ENCODE measurements at regions not wholly inside any gene's neighbourhood (a gene's known extent, or its start where the extent isn't known, plus 50 kb on each side); places are given as distances from the start of the nearest gene placed in this dataset.

DNA sequence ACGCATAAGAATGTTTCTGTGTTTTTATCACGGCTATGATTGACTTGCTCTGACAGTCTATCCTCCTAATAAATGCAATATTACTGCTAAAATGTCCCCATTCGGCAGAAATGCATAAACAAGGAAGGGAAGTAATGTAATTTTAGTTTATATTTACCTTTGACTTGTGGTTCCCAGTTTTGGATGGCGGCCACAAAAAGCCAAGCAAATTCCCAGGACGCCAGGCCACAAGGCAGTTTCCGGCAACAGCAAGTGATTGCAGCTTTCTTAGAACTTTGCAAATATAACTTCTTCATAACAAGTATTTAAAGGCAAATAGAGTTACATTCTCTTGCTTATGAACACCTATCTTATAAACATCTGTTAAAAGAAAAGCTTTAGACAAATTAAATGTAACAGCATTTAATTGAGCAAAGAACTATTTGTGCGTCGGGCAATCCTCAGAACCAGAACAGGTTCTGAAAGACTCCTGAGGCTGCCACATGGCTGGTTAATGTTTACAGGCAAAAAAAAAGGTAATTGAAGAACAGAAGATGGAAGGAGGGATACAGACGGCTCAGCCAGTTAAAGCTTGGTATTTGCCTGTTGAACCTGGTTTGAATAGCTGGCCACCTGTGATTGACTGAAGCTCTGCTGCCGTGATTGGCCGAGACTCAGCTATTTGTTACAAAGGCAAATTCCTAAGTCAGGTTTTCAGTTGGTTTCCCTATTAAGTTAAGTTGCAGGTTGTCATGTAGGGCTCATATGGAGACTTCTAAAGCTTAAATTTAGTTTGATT, 80.8 kb downstream of the C21orf91 start:
- no peaks in the 10 kb centered on the region for H3K4me1 ChIP-seq
- no peak overlapping the region for H3K27ac ChIP-seq
- no peak for TF ChIP-seq CTCF (IDR thresholded peaks at IDR 0.05)
- H3K36me3 ChIP-seq = no peaks in the 10 kb centered on the region
- no peaks in the 10 kb centered on the region for H3K27me3 ChIP-seq (ENCODE audit: low read depth)
- ATAC-seq (no peak), DNase-seq (no peak)
- intact Hi-C loops (cut with DNase I) = no loop called here
- H3K9me3 ChIP-seq = peaks cover under 1% of the 10 kb centered on the region
- H3K4me3 ChIP-seq = no peak overlapping the region

DNA sequence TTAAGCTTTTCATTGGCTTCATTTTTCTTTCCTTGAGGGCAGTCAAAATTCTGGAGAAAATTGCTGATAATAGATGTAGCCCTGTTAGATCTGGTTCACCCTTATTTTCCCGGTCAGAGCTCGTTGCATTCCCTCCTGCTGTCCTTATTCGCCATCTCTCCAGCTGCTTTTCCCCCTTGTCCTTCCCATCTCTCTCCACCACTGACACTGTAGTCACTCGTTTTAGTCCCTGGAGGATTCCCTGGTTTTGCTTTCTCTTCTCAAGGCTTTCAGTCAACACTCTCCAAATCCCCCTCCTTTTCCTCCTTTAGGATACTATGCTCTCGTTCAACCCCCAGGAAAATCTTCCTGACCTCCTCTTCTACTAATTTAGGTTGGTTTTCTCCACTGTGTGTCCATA, 83.1 kb downstream of the C21orf91 start:
- intact Hi-C loops (cut with DNase I) = no loop called here
- Histone ChIP-seq H3K4me3 (no peak overlapping the region), H3K27me3 (ENCODE audit: low read depth) (no peaks in the 10 kb centered on the region), H3K9me3 (no peaks in the 10 kb centered on the region), H3K27ac (no peak overlapping the region), H3K36me3 (no peaks in the 10 kb centered on the region), H3K4me1 (no peaks in the 10 kb centered on the region)
- ATAC-seq (no peak), DNase-seq (no peak)
- TF ChIP-seq CTCF (IDR thresholded peaks at IDR 0.05) = no peak

GRCh38 chr21:17733209-17733608, 85.9 kb downstream of the C21orf91 start:
- H3K27me3 ChIP-seq (ENCODE audit: low read depth) = no peaks in the 10 kb centered on the region
- no peak for ATAC-seq
- no peak overlapping the region for H3K4me3 ChIP-seq
- no peaks in the 10 kb centered on the region for H3K4me1 ChIP-seq
- no peaks in the 10 kb centered on the region for H3K9me3 ChIP-seq
- no peak for DNase-seq
- intact Hi-C loops (cut with DNase I) = no loop called here
- H3K27ac ChIP-seq = no peak overlapping the region
- TF ChIP-seq CTCF (IDR thresholded peaks at IDR 0.05) = no peak
- no peaks in the 10 kb centered on the region for H3K36me3 ChIP-seq

DNA sequence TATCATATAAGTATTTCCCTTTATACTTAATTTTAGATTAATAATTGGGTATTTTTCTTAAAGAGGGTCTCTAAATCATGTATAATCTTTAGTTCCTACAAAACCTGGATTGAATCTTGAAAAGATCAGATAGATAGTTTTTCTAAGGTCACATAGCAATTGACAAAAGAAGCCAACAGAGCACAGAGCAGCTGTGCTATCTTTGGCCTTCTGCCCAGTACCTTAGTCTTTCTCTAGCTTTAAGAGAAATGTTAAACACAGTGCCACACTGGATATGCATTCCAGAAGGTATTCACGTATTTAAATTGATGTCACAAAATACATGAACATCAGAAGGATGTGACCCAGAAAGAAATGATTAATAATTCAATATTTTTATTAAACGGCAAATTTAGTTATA, 86.8 kb downstream of the C21orf91 start:
- no peak overlapping the region for H3K4me3 ChIP-seq
- TF ChIP-seq CTCF (IDR thresholded peaks at IDR 0.05) = no peak
- H3K36me3 ChIP-seq = no peaks in the 10 kb centered on the region
- ATAC-seq = no peak
- no peaks in the 10 kb centered on the region for H3K4me1 ChIP-seq
- intact Hi-C loops (cut with DNase I) = no loop called here
- H3K27ac ChIP-seq = no peak overlapping the region
- DNase-seq = no peak
- H3K27me3 ChIP-seq (ENCODE audit: low read depth) = no peaks in the 10 kb centered on the region
- H3K9me3 ChIP-seq = no peaks in the 10 kb centered on the region

GRCh38 chr21:17731554-17731953, 87.6 kb downstream of the C21orf91 start:
- H3K4me1 ChIP-seq = no peaks in the 10 kb centered on the region
- no peaks in the 10 kb centered on the region for H3K36me3 ChIP-seq
- ATAC-seq (no peak), DNase-seq (no peak)
- no peak overlapping the region for H3K4me3 ChIP-seq
- H3K9me3 ChIP-seq = no peaks in the 10 kb centered on the region
- no peaks in the 10 kb centered on the region for H3K27me3 ChIP-seq (ENCODE audit: low read depth)
- no peak for TF ChIP-seq CTCF (IDR thresholded peaks at IDR 0.05)
- intact Hi-C loops (cut with DNase I) = no loop called here
- H3K27ac ChIP-seq = no peak overlapping the region
